Panc1 (cell line): ENCODE measurements at regions not wholly inside any gene's neighbourhood (a gene's known extent, or its start where the extent isn't known, plus 50 kb on each side); places are given as distances from the start of the nearest gene placed in this dataset.

Experiments used
- CTCF ChIP-seq: fragments of 450-650 bp; IDR thresholded peaks from 2 replicates; pipeline ENCODE4 v1.5.1; 2017; ENCODE audit warnings: mild to moderate bottlenecking
- POLR2AphosphoS5 ChIP-seq: IDR thresholded peaks from 2 replicates; pipeline ENCODE4 v1.6.1; 2012; ENCODE audit warnings: mild to moderate bottlenecking, low read depth, low read length, moderate library complexity
- SIN3A ChIP-seq: IDR thresholded peaks from 2 replicates; pipeline ENCODE4 v1.6.1; 2012; ENCODE audit warnings: low read depth, mild to moderate bottlenecking, low read length, moderate library complexity, borderline replicate concordance; ENCODE audit not compliant: insufficient read depth

GRCh38 chr5:175235251-175235960 is 208.6 kb downstream of the DRD1 start:
- no peak for TF ChIP-seq POLR2AphosphoS5
- no peak for TF ChIP-seq CTCF
- no peak for TF ChIP-seq SIN3A
